Central memory CD8-positive, alpha-beta T cell (primary cell): ENCODE measurements at regions not wholly inside any gene's neighbourhood (a gene's known extent, or its start where the extent isn't known, plus 50 kb on each side); places are given as distances from the start of the nearest gene placed in this dataset.

ENCODE experiments used
- ATAC-seq: fragments of 150-1000 bp; cut with Tn5 transposase; replicated peaks from 2 replicates; pipeline ENCODE4 v1.10.0; 2022; ENCODE audit warnings: mild to moderate bottlenecking, moderate FRiP score, moderate number of reproducible peaks; ENCODE audit not compliant: poor library complexity, severe bottlenecking; ENCODE audit errors: extremely low read depth
- DNase-seq, 2 donors: peaks; one replicate each; pipeline ENCODE4 v3.0.0; 2021; ENCODE audit warnings: low spot score in 2 of 2
- H3K27ac Mint-ChIP-seq: one replicate; pipeline ENCODE4 v1.8.0; 2022; ENCODE audit warnings: low read depth, mild to moderate bottlenecking, moderate library complexity, mixed read lengths
- H3K27me3 Mint-ChIP-seq: one replicate; pipeline ENCODE4 v1.8.0; 2022; ENCODE audit warnings: mixed read lengths
- H3K36me3 Mint-ChIP-seq: one replicate; pipeline ENCODE4 v1.8.0; 2022; ENCODE audit warnings: mild to moderate bottlenecking, moderate library complexity, mixed read lengths; ENCODE audit not compliant: insufficient read depth
- H3K4me1 Mint-ChIP-seq: one replicate; pipeline ENCODE4 v1.8.0; 2022; ENCODE audit warnings: mixed read lengths
- H3K4me3 Mint-ChIP-seq: one replicate; pipeline ENCODE4 v1.8.0; 2022; ENCODE audit warnings: mild to moderate bottlenecking, moderate library complexity, mixed read lengths
- H3K9me3 Mint-ChIP-seq: one replicate; pipeline ENCODE4 v1.8.0; 2022; ENCODE audit warnings: mixed read lengths

- H3K4me1 Mint-ChIP-seq = no peaks in the 10 kb centered on the region
- DNase-seq = no peak
- ATAC-seq = no peak
- H3K4me3 Mint-ChIP-seq = no peak overlapping the region
- no peaks in the 10 kb centered on the region for H3K36me3 Mint-ChIP-seq
- no peak overlapping the region for H3K27ac Mint-ChIP-seq
- peaks cover 11% of the 10 kb centered on the region for H3K9me3 Mint-ChIP-seq
- no peaks in the 10 kb centered on the region for H3K27me3 Mint-ChIP-seq
These were observed 602.7 kb upstream of the CDH5 start for GRCh38 chr16:65763640-65764305.

DNA sequence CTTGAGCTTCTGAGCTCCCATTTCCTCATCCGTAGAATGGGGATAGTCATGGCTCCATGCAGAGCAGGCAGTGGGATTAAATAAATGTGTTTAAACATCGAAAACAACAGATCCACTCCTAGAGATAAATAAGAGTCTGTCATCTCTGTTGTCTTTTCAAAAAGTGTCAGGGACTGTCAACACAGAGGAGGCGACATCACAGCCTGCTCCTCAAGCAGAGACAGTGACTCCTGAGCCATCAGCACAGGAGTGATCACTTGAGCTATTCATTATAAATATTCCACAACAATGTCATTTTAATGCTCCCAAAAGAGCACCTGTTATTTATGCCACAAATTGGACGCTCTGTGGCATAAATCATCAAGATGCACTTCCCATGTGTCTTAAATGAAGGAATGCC is 605.6 kb upstream of the CDH5 start:
- H3K4me3 Mint-ChIP-seq = no peak overlapping the region
- DNase-seq (no peak), ATAC-seq (no peak)
- no peaks in the 10 kb centered on the region for H3K4me1 Mint-ChIP-seq
- H3K27ac Mint-ChIP-seq = no peak overlapping the region
- H3K9me3 Mint-ChIP-seq = peaks cover 11% of the 10 kb centered on the region
- H3K36me3 Mint-ChIP-seq = no peaks in the 10 kb centered on the region
- H3K27me3 Mint-ChIP-seq = no peaks in the 10 kb centered on the region

GRCh38 chr16:65758620-65759019 is 607.9 kb upstream of the CDH5 start:
- DNase-seq (no peak), ATAC-seq (no peak)
- Mint-ChIP-seq H3K36me3 (no peaks in the 10 kb centered on the region), H3K27ac (no peak overlapping the region), H3K9me3 (peaks cover 16% of the 10 kb centered on the region), H3K4me3 (no peak overlapping the region), H3K27me3 (no peaks in the 10 kb centered on the region), H3K4me1 (no peaks in the 10 kb centered on the region)

- DNase-seq (no peak), ATAC-seq (no peak)
- Mint-ChIP-seq H3K9me3 (peaks cover 19% of the 10 kb centered on the region), H3K4me1 (no peaks in the 10 kb centered on the region), H3K36me3 (no peaks in the 10 kb centered on the region), H3K27me3 (no peaks in the 10 kb centered on the region), H3K27ac (no peak overlapping the region), H3K4me3 (no peak overlapping the region)
These were observed 609.4 kb upstream of the CDH5 start for GRCh38 chr16:65757064-65757463.

DNA sequence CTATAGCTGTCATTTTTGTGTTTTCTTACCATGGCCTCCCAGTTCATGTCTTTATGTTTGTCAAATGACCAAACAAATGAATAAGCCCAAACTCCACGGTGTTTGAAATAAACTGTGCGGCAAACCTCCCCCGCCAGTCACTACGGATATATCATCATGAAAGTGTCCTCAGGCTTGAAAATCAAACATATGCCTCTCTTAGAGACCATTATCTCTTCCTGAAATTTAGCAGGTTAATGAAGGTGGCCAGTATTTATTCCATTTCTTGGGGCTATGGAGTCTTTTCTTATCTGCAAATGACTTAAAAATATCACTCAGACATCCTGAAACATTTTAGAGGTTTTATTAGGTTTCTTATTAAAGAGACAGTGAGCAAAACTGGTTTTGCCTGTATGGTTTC is 610.3 kb upstream of the CDH5 start:
- Mint-ChIP-seq H3K27me3 (no peaks in the 10 kb centered on the region), H3K9me3 (peaks cover 19% of the 10 kb centered on the region), H3K4me1 (no peaks in the 10 kb centered on the region), H3K36me3 (no peaks in the 10 kb centered on the region), H3K27ac (no peak overlapping the region), H3K4me3 (no peak overlapping the region)
- ATAC-seq (no peak), DNase-seq (no peak)

DNA sequence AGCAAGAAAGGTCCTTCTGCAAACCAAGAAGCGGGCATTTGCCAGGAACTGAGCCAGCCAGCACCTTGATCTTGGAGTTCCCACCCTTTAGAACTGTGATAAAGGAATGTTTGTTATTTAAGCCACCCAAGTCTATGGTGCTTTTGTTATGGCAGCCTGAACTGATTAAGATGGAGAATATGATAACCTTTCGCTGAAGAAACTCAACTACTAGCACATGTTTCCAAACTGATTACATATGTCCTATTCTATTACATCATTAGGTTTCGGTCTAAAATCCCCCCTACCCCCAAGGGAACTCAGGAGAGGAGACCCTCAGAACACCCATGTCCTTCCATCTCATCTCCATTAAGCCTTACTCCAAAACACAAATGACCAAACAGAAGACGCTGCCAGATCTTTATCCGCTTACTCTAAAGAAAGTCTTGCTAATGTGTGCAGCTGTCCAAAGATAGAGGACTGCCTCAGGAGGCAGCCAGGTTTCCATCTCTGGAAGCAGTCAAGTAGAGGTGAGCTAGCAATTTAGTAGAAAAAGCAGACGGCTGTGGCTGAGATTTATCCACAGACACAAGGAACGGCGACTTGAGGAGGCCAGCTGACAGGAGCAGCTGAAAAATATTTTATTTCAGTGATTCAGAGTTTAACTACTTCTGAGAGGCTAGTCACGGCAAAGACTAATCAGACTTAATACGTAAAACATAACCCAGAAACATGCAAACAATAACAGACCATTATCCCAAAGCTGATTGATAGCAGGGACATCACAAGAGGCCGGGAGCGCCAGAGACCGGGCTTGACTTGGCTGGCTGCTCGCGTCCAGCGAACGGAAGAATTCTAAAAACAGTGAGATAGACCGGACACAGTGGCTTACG is 611.4 kb upstream of the CDH5 start:
- H3K27ac Mint-ChIP-seq = no peak overlapping the region
- no peaks in the 10 kb centered on the region for H3K4me1 Mint-ChIP-seq
- H3K4me3 Mint-ChIP-seq = no peak overlapping the region
- no peak for DNase-seq
- no peak for ATAC-seq
- peaks cover 19% of the 10 kb centered on the region for H3K9me3 Mint-ChIP-seq
- H3K36me3 Mint-ChIP-seq = no peaks in the 10 kb centered on the region
- no peaks in the 10 kb centered on the region for H3K27me3 Mint-ChIP-seq

GRCh38 chr16:65752522-65752844 is 614.0 kb upstream of the CDH5 start:
- Mint-ChIP-seq H3K36me3 (no peaks in the 10 kb centered on the region), H3K27me3 (no peaks in the 10 kb centered on the region), H3K4me3 (no peak overlapping the region), H3K4me1 (no peaks in the 10 kb centered on the region), H3K27ac (no peak overlapping the region), H3K9me3 (peaks cover 19% of the 10 kb centered on the region)
- DNase-seq (no peak), ATAC-seq (no peak)

GRCh38 chr16:65751622-65752521 is 614.6 kb upstream of the CDH5 start:
- Mint-ChIP-seq H3K4me3 (no peak overlapping the region), H3K36me3 (no peaks in the 10 kb centered on the region), H3K27ac (no peak overlapping the region), H3K9me3 (peaks cover 14% of the 10 kb centered on the region), H3K4me1 (no peaks in the 10 kb centered on the region), H3K27me3 (no peaks in the 10 kb centered on the region)
- DNase-seq (no peak), ATAC-seq (no peak)

- no peak overlapping the region for H3K27ac Mint-ChIP-seq
- no peak for DNase-seq
These were observed 617.0 kb upstream of the CDH5 start for GRCh38 chr16:65749506-65749905.

GRCh38 chr16:65746941-65747340 is 619.5 kb upstream of the CDH5 start:
- ATAC-seq (no peak), DNase-seq (no peak)
- Mint-ChIP-seq H3K4me1 (no peaks in the 10 kb centered on the region), H3K27ac (no peak overlapping the region), H3K27me3 (no peaks in the 10 kb centered on the region), H3K36me3 (no peaks in the 10 kb centered on the region), H3K9me3 (peaks cover 11% of the 10 kb centered on the region), H3K4me3 (no peak overlapping the region)

More at GRCh38 chr16:65749506-65749905, 617.0 kb upstream of the CDH5 start:
- Mint-ChIP-seq H3K36me3 (no peaks in the 10 kb centered on the region), H3K4me3 (no peak overlapping the region), H3K27me3 (no peaks in the 10 kb centered on the region), H3K9me3 (peaks cover 14% of the 10 kb centered on the region), H3K4me1 (no peaks in the 10 kb centered on the region)
- ATAC-seq = no peak

GRCh38 chr16:65745201-65745708 is 621.2 kb upstream of the CDH5 start:
- DNase-seq (no peak), ATAC-seq (no peak)
- Mint-ChIP-seq H3K9me3 (peaks cover 11% of the 10 kb centered on the region), H3K4me1 (no peaks in the 10 kb centered on the region), H3K27me3 (no peaks in the 10 kb centered on the region), H3K36me3 (no peaks in the 10 kb centered on the region), H3K27ac (no peak overlapping the region), H3K4me3 (no peak overlapping the region)

- H3K4me1 Mint-ChIP-seq = no peaks in the 10 kb centered on the region
- no peaks in the 10 kb centered on the region for H3K27me3 Mint-ChIP-seq
These were observed 622.1 kb upstream of the CDH5 start for GRCh38 chr16:65744401-65744800.

More at GRCh38 chr16:65744401-65744800, 622.1 kb upstream of the CDH5 start:
- no peak for ATAC-seq
- Mint-ChIP-seq H3K4me3 (no peak overlapping the region), H3K36me3 (no peaks in the 10 kb centered on the region), H3K9me3 (peaks cover 14% of the 10 kb centered on the region), H3K27ac (no peak overlapping the region)
- DNase-seq = no peak
